ENCODE measurements at regions not wholly inside any gene's neighbourhood (a gene's known extent, or its start where the extent isn't known, plus 50 kb on each side); places are given as distances from the start of the nearest gene placed in this dataset.

DNA sequence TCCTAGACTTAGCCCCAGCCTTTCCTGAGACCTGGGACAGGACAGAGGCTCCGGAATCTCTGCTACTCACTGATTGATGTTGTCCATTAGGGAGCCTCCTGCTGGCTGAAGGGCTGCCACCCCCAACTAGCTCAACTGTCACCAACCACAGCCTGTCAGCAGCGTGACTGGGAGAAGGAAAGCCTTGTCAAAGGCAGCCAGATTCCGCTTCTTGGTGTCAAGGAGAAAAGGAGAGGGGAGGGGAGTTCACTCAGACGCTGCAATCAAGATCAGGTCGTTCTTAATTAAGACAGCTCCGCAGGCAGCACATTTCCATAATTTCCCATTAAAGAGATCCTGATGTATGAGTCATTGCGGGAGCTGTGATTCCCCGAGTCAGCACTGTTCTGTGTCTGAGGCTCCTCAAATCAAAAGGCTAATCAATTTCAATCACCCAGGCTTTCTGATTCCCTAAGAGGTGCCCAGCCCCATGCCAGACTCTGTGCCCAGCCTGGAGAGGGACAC lies 152.8 kb upstream of the ZBED5 start:
- Histone ChIP-seq H3K27me3 (ENCODE audit: insufficient read depth, low read length) (no peaks in the 10 kb centered on the region), H3K9me3 (ENCODE audit: control insufficient read depth in 1 of 2, insufficient read depth in 1 of 2, low read depth in 1 of 2, low read length in 2 of 2) (no peaks in the 10 kb centered on the region), H2AFZ (ENCODE audit: low read depth, low read length, poor library complexity, severe bottlenecking) (peak overlapping the region; percentile 97), H3K9me2 (ENCODE audit: insufficient read depth) (no peaks in the 10 kb centered on the region), H3K4me3 (replicated peaks in 1 of 2; ENCODE audit: low read depth in 1 of 2, low read length in 2 of 2) (peak overlapping the region; percentile 18 to 44), H3K9ac (ENCODE audit: low read length) (no peak overlapping the region), H3K36me3 (ENCODE audit: control insufficient read depth in 1 of 2, insufficient read depth in 2 of 2, low read length in 2 of 2) (no peaks in the 10 kb centered on the region), H4K20me1 (ENCODE audit: insufficient read depth) (no peaks in the 10 kb centered on the region), H3K4me1 (ENCODE audit: control insufficient read depth in 1 of 2, insufficient read depth in 2 of 2, low read length in 2 of 2) (peaks cover 3 to 11% of the 10 kb centered on the region in 2 experiments; a peak in 3 of 4 replicates), H3K4me2 (ENCODE audit: low read length) (peak overlapping the region; percentile 72), H3K27ac (ENCODE audit: low read depth, low read length) (no peak overlapping the region), H3K79me2 (ENCODE audit: insufficient read depth, low read length) (no peaks in the 10 kb centered on the region)
- DNase-seq (ENCODE audit: low read depth, low spot score) (peak; percentile 45), ATAC-seq (peak; percentile 98)
- TF ChIP-seq EGR1 (IDR thresholded peaks at IDR 0.05; ENCODE audit: low read depth) (no peak), JUND (IDR thresholded peaks at IDR 0.05) (no peak), FOSL1 (IDR thresholded peaks at IDR 0.05; ENCODE audit: low read depth) (0 out of 2 replicates have a peak, but pooled peaks have one; percentile 29), ZFX (IDR thresholded peaks at IDR 0.05) (no peak), ZNF274 (IDR thresholded peaks at IDR 0.05; ENCODE audit: low read depth, low read length) (no peak), EZH2 (IDR thresholded peaks at IDR 0.05) (no peak), EZH2phosphoT487 (IDR thresholded peaks at IDR 0.05; ENCODE audit: borderline replicate concordance) (no peak), CBX3 (IDR thresholded peaks at IDR 0.05; ENCODE audit: low read depth) (peak; percentile 49; the same call in 1 of the 2 replicates), CEBPB (IDR thresholded peaks at IDR 0.05; ENCODE audit: low read depth) (no peak), YY1 (IDR thresholded peaks at IDR 0.05; ENCODE audit: extremely low read depth, insufficient replicate concordance, low read depth, low read length) (no peak), SP1 (IDR thresholded peaks at IDR 0.05; ENCODE audit: low read depth) (no peak), RAD21 (IDR thresholded peaks at IDR 0.05; ENCODE audit: low read depth) (peak; percentile 64), POLR2AphosphoS5 (IDR thresholded peaks at IDR 0.05; ENCODE audit: low read depth, low read length) (no peak), ELF1 (IDR thresholded peaks at IDR 0.05; ENCODE audit: borderline replicate concordance, low read depth) (no peak), TCF7L2 (IDR thresholded peaks at IDR 0.05; ENCODE audit: borderline replicate concordance, extremely low read depth, insufficient read depth, insufficient read length) (peak; percentile 65)
- TF ChIP-seq, protein P1, sequence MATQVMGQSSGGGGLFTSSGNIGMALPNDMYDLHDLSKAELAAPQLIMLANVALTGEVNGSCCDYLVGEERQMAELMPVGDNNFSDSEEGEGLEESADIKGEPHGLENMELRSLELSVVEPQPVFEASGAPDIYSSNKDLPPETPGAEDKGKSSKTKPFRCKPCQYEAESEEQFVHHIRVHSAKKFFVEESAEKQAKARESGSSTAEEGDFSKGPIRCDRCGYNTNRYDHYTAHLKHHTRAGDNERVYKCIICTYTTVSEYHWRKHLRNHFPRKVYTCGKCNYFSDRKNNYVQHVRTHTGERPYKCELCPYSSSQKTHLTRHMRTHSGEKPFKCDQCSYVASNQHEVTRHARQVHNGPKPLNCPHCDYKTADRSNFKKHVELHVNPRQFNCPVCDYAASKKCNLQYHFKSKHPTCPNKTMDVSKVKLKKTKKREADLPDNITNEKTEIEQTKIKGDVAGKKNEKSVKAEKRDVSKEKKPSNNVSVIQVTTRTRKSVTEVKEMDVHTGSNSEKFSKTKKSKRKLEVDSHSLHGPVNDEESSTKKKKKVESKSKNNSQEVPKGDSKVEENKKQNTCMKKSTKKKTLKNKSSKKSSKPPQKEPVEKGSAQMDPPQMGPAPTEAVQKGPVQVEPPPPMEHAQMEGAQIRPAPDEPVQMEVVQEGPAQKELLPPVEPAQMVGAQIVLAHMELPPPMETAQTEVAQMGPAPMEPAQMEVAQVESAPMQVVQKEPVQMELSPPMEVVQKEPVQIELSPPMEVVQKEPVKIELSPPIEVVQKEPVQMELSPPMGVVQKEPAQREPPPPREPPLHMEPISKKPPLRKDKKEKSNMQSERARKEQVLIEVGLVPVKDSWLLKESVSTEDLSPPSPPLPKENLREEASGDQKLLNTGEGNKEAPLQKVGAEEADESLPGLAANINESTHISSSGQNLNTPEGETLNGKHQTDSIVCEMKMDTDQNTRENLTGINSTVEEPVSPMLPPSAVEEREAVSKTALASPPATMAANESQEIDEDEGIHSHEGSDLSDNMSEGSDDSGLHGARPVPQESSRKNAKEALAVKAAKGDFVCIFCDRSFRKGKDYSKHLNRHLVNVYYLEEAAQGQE (IDR thresholded peaks at IDR 0.05; ENCODE audit: low read depth), result no peak
- TF ChIP-seq, protein P2, sequence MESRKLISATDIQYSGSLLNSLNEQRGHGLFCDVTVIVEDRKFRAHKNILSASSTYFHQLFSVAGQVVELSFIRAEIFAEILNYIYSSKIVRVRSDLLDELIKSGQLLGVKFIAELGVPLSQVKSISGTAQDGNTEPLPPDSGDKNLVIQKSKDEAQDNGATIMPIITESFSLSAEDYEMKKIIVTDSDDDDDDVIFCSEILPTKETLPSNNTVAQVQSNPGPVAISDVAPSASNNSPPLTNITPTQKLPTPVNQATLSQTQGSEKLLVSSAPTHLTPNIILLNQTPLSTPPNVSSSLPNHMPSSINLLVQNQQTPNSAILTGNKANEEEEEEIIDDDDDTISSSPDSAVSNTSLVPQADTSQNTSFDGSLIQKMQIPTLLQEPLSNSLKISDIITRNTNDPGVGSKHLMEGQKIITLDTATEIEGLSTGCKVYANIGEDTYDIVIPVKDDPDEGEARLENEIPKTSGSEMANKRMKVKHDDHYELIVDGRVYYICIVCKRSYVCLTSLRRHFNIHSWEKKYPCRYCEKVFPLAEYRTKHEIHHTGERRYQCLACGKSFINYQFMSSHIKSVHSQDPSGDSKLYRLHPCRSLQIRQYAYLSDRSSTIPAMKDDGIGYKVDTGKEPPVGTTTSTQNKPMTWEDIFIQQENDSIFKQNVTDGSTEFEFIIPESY (IDR thresholded peaks at IDR 0.05; ENCODE audit: extremely low read depth, insufficient replicate concordance, low read length), result no peak
- TF ChIP-seq, protein P3, sequence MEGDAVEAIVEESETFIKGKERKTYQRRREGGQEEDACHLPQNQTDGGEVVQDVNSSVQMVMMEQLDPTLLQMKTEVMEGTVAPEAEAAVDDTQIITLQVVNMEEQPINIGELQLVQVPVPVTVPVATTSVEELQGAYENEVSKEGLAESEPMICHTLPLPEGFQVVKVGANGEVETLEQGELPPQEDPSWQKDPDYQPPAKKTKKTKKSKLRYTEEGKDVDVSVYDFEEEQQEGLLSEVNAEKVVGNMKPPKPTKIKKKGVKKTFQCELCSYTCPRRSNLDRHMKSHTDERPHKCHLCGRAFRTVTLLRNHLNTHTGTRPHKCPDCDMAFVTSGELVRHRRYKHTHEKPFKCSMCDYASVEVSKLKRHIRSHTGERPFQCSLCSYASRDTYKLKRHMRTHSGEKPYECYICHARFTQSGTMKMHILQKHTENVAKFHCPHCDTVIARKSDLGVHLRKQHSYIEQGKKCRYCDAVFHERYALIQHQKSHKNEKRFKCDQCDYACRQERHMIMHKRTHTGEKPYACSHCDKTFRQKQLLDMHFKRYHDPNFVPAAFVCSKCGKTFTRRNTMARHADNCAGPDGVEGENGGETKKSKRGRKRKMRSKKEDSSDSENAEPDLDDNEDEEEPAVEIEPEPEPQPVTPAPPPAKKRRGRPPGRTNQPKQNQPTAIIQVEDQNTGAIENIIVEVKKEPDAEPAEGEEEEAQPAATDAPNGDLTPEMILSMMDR (IDR thresholded peaks at IDR 0.05 in 2 of 3, conservative IDR thresholded peaks at IDR 0.05 in 1 of 3; ENCODE audit: borderline replicate concordance in 1 of 3, insufficient read depth in 1 of 3, low read depth in 2 of 3, low read length in 2 of 3), result peak; percentile 47 to 67 (median 66); a peak in 4 of 6 replicates
- CTCF ChIA-PET, result interaction anchor here (0.6 to 4.9 kb wide), 11 partner anchors 10 to 777 kb away, joined by 3 to 56 read pairs (median 6); no protein-coding TSS in a partner anchor
- RAD21 ChIA-PET (ENCODE audit: low non-redundant PET in 1 of 2, low total read pairs in 2 of 2, uncharacterized antibody in 2 of 2, unreplicated experiment in 2 of 2), result interaction anchor here (0.9 to 1.8 kb wide), 4 partner anchors 77 to 218 kb away, joined by 5 to 19 read pairs (median 7); no protein-coding TSS in a partner anchor
- POLR2A ChIA-PET, result interaction anchor here (0.8 to 1.2 kb wide), 3 partner anchors 9 to 202 kb away, joined by 3 to 6 read pairs (median 3); partner anchors contain the start of gene EIF4G2
- intact Hi-C loops (cut with micrococcal nuclease), result no loop called here
- no TSS peak for BruUV-seq (replicated peaks)

All from HCT116 (cell line).